ENCODE measurements at regions not wholly inside any gene's neighbourhood (a gene's known extent, or its start where the extent isn't known, plus 50 kb on each side); places are given as distances from the start of the nearest gene placed in this dataset.
"Not testable (repeated sequence)": the region's sequence is repeated elsewhere in the genome, so short reads cannot be mapped to it uniquely, and the experiment has no call there.

DNA sequence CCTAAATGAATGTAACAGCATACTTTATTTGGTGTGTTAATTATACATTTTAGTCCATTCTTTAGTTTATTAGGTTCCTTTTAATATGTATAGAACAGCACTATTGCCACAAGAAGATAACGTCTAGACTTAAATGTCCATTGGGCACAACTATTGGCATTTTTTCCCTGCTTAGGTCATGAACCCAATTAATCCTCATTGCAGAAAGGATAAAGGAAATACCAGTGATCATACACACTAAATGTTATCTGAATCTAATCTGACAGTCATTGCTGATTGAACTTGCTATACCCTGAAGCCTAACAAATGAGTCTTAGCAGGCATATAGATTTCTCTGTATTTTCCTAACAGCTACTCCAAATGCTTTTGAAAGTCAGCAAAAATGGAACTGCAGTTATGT is 2250.0 kb upstream of the AGA start:
- Histone ChIP-seq H3K9ac (ENCODE audit: low read depth, low read length) (no peak overlapping the region), H3K9me3 (ENCODE audit: control insufficient read depth, insufficient read depth, low read length) (no peaks in the 10 kb centered on the region), H3K27me3 (ENCODE audit: control insufficient read depth, insufficient read depth, low read length) (no peaks in the 10 kb centered on the region), H3K4me1 (ENCODE audit: control insufficient read depth, insufficient read depth, low read length) (no peaks in the 10 kb centered on the region), H3K36me3 (ENCODE audit: control insufficient read depth, insufficient read depth, low read length) (no peaks in the 10 kb centered on the region), H3K4me3 (ENCODE audit: low read depth, low read length) (no peak overlapping the region), H3K27ac (ENCODE audit: low read depth, low read length) (no peak overlapping the region)

DNA sequence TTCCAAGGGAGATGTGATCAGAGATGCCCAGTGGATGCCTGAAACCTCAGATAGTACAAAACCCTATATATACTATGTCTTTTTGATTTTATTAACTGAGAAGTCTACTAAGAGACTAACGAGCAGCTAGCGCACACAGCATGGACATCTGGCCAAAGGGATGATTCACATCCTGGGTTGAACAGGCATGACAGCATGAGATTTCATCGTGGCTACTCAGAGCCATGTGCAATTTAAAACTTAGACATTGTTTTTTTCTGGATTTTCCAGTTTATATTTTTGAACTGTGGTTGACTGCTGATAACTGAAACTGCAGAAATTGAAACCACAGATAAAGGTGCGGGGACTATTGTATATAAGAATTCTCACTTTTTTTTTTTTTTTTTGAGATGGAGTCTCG is 2252.9 kb upstream of the AGA start:
- Histone ChIP-seq H3K9ac (ENCODE audit: low read depth, low read length) (no peak overlapping the region), H3K27me3 (ENCODE audit: control insufficient read depth, insufficient read depth, low read length) (no peaks in the 10 kb centered on the region), H3K4me1 (ENCODE audit: control insufficient read depth, insufficient read depth, low read length) (no peaks in the 10 kb centered on the region), H3K4me3 (ENCODE audit: low read depth, low read length) (no peak overlapping the region), H3K27ac (ENCODE audit: low read depth, low read length) (no peak overlapping the region), H3K9me3 (ENCODE audit: control insufficient read depth, insufficient read depth, low read length) (no peaks in the 10 kb centered on the region), H3K36me3 (ENCODE audit: control insufficient read depth, insufficient read depth, low read length) (no peaks in the 10 kb centered on the region)

DNA sequence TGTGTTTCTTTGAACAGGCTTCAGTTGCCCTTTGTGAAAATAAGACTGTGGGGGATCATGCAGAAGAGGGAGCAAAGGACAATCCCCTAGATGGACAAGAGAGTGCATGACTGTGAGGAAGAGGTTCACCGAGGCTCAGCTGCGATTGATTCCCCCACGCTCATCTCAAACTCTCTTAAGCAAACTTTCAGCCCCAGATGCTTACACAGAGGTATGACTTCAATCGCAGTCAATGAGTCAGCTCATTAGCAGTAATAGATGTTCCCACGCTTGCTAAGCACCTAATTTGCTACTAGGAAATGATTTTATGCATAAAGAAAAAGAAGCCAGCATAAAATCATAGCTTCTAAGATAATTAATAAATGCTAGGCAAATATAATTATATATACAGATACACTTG is 2256.1 kb upstream of the AGA start:
- Histone ChIP-seq H3K27me3 (ENCODE audit: control insufficient read depth, insufficient read depth, low read length) (no peaks in the 10 kb centered on the region), H3K4me1 (ENCODE audit: control insufficient read depth, insufficient read depth, low read length) (no peaks in the 10 kb centered on the region), H3K4me3 (ENCODE audit: low read depth, low read length) (no peak overlapping the region), H3K9ac (ENCODE audit: low read depth, low read length) (no peak overlapping the region), H3K36me3 (ENCODE audit: control insufficient read depth, insufficient read depth, low read length) (no peaks in the 10 kb centered on the region), H3K27ac (ENCODE audit: low read depth, low read length) (no peak overlapping the region), H3K9me3 (ENCODE audit: control insufficient read depth, insufficient read depth, low read length) (no peaks in the 10 kb centered on the region)

DNA sequence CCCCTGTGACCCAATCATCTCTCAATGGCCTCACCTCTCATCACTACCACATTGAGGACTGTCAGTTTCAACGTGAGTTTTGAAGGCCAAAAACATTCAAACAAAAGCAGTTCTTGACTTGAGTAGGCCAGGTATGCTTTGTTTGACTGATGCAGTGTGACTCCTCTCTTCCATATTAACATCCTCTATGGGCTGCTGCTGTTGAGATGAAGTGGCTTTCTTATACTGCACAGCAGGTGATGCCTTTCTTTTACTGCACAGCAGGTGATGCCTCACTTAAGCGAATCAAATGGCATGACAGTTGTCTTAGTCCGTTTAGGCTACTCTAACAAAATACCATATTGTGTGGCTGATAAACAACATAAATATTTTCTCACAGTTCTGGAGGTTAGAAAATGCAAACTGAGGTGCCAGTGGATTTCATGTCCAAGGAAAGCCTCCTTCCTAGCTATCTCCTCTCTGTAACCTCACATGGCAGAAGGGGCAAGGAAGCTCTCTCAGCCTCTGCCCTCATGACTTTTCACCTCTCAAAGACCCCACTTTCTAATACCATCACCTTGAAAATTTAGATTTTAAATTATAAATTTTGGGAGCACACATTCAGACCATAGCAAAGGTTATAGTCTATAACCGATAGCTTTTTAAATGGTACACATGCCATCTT is 2267.9 kb upstream of the AGA start:
- peaks cover 6% of the 10 kb centered on the region for H3K4me1 ChIP-seq (ENCODE audit: control insufficient read depth, insufficient read depth, low read length)
- H3K4me3 ChIP-seq (ENCODE audit: low read depth, low read length), result no peak overlapping the region
- no peaks in the 10 kb centered on the region for H3K27me3 ChIP-seq (ENCODE audit: control insufficient read depth, insufficient read depth, low read length)
- no peaks in the 10 kb centered on the region; the same call in 1 of the 2 replicates for H3K9me3 ChIP-seq (ENCODE audit: control insufficient read depth, insufficient read depth, low read length)
- no peaks in the 10 kb centered on the region for H3K36me3 ChIP-seq (ENCODE audit: control insufficient read depth, insufficient read depth, low read length)
- H3K9ac ChIP-seq (ENCODE audit: low read depth, low read length), result no peak overlapping the region
- peak overlapping the region; percentile 69 for H3K27ac ChIP-seq (ENCODE audit: low read depth, low read length)

DNA sequence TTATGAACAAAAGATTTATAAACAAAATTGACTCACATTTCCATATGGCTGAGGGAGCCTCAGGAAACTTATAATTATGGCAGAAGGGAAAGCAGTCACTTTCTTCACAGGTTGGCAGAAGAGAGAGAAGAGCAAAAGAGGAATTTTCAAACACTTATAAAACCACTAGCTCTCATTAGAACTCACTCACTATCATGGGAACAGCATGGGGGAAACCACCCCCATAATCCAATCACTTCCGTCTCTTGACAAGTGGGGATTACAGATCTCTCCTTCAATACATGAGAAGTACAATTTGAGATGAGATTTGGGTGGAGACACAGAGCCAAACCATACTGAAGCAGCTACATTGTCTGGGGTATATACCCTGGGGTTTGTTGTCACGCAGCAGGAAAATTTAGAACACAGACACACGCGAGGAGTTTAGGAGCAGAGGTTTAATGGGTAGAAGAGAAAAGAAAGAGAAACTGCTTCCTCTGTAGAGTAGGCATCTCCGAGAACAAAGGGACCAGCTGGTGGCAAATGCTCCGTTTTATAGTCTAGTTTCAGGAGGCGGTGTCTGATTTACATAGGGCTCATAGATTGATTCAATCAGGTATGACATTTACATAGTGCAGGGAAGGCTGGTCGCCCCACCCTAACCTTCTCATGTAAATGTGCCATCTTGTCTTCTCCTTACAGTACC is 2277.7 kb upstream of the AGA start:
- Histone ChIP-seq H3K27me3 (ENCODE audit: control insufficient read depth, insufficient read depth, low read length) (no peaks in the 10 kb centered on the region), H3K4me1 (ENCODE audit: control insufficient read depth, insufficient read depth, low read length) (no peaks in the 10 kb centered on the region), H3K36me3 (ENCODE audit: control insufficient read depth, insufficient read depth, low read length) (no peaks in the 10 kb centered on the region), H3K27ac (ENCODE audit: low read depth, low read length) (no peak overlapping the region), H3K4me3 (ENCODE audit: low read depth, low read length) (no peak overlapping the region), H3K9ac (ENCODE audit: low read depth, low read length) (no peak overlapping the region), H3K9me3 (ENCODE audit: control insufficient read depth, insufficient read depth, low read length) (no peaks in the 10 kb centered on the region; the same call in 1 of the 2 replicates)

DNA sequence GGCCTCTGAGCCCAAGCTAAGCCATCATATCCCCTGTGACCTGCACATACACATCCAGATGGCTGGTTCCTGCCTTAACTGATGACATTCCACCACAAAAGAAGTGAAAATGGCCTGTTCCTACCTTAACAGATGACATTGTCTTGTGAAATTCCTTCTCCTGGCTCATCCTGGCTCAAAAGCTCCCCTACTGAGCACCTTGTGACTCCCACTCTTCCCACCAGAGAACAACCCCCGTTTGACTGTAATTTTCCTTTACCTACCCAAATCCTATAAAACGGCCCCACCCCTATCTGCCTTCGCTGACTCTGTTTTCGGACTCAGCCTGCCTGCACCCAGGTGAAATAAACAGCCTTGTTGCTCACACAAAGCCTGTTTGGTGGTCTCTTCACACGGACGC is 2284.3 kb upstream of the AGA start:
- not testable (repeated sequence) for H3K27me3 ChIP-seq (ENCODE audit: control insufficient read depth, insufficient read depth, low read length); H3K4me3 ChIP-seq (ENCODE audit: low read depth, low read length); H3K9me3 ChIP-seq (ENCODE audit: control insufficient read depth, insufficient read depth, low read length); H3K27ac ChIP-seq (ENCODE audit: low read depth, low read length); H3K9ac ChIP-seq (ENCODE audit: low read depth, low read length); H3K36me3 ChIP-seq (ENCODE audit: control insufficient read depth, insufficient read depth, low read length); H3K4me1 ChIP-seq (ENCODE audit: control insufficient read depth, insufficient read depth, low read length)

DNA sequence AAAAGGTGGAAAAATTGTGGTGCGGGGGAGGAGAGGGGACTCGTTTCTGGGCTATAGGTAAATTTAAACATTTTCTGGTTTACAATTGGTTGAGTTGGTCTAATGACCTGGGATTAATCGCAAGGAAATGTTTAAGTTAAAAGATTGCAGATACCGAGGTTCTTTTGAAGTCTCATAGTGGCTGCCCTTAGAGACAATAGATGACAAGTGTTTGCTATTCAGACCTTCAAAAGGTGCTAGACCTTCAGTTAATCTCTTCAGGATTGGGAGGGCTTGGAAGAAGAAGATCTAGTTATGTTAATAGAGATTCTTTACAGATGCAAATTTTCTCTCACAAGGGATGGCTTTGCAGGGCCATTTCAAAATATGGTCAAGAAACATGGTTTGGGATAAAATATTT is 2286.1 kb upstream of the AGA start:
- peak overlapping the region; percentile 43 for H3K27ac ChIP-seq (ENCODE audit: low read depth, low read length)

DNA sequence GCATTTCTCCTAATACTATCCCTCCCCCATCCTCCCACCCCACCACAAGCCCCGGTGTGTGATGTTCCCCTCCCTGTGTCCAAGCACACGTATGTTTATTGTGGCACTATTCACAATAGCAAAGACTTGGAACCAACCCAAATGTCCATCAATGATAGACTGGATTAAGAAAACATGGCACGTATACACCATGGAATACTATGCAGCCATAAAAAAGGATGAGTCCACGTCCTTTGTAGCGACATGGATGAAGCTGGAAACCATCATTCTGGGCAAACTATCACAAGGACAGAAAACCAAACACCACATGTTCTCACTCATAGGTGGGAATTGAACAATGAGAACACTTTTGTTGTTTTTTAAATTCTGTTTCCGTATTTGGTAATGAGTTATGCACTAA is 2294.6 kb upstream of the AGA start:
- not testable (repeated sequence) for H3K27ac ChIP-seq (ENCODE audit: low read depth, low read length); H3K9me3 ChIP-seq (ENCODE audit: control insufficient read depth, insufficient read depth, low read length); H3K9ac ChIP-seq (ENCODE audit: low read depth, low read length); H3K27me3 ChIP-seq (ENCODE audit: control insufficient read depth, insufficient read depth, low read length); H3K4me3 ChIP-seq (ENCODE audit: low read depth, low read length); H3K36me3 ChIP-seq (ENCODE audit: control insufficient read depth, insufficient read depth, low read length); H3K4me1 ChIP-seq (ENCODE audit: control insufficient read depth, insufficient read depth, low read length)

More for the DNA sequence above, 2286.1 kb upstream of the AGA start:
- Histone ChIP-seq H3K27me3 (ENCODE audit: control insufficient read depth, insufficient read depth, low read length) (no peaks in the 10 kb centered on the region), H3K36me3 (ENCODE audit: control insufficient read depth, insufficient read depth, low read length) (no peaks in the 10 kb centered on the region), H3K4me1 (ENCODE audit: control insufficient read depth, insufficient read depth, low read length) (no peaks in the 10 kb centered on the region), H3K9me3 (ENCODE audit: control insufficient read depth, insufficient read depth, low read length) (no peaks in the 10 kb centered on the region), H3K4me3 (ENCODE audit: low read depth, low read length) (no peak overlapping the region), H3K9ac (ENCODE audit: low read depth, low read length) (no peak overlapping the region)

DNA sequence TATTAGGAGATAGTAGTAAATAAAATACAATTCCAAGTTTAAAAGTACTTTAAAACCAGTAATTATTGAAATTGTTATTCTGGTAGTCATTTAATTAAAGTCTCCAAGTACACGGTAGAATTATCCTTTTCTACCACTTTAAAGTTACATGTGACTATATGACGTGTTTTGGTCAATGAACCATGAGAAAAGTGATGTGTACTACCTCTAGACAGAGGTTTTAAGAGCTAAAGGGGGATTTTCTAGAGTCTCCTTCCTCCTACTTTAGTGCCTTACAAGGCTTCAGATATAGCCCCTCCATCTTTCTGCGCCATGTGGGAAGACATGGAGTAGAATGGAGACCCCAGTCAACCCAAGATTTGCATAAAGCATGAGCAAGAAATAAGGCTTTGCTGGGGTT is 2296.6 kb upstream of the AGA start:
- Histone ChIP-seq H3K36me3 (ENCODE audit: control insufficient read depth, insufficient read depth, low read length) (no peaks in the 10 kb centered on the region), H3K27me3 (ENCODE audit: control insufficient read depth, insufficient read depth, low read length) (no peaks in the 10 kb centered on the region)

DNA sequence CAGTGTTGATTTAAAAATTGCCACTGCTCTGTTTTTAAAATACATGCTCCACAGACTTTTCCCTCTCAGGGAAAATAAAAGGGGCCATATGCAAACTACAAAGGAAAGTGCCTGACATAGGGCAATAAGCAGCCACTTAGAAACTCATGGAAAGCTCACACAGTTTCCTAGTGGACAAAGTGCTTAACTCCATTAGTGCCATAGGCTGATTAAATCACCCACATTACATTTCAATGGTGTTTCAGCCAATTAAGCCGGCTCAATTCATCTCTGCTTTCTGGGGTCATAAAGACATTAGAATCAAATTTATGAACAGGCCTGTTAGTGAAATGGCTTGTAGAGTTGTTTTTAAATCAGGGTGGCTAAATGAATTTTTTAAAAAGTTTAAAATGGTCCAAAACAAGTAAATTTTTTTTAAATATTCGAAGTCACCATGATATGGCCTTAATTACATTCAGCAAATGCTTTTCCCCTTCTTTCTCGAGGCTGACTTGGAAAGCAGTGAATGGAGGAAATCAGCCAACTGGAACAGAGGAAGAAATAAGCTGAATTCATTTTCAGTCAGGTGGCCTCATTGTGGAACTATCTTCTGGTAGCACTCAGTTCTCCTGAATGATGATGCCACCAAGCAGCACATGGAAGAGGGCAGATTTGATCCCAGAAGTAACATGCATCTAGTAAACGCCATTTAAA is 2305.1 kb upstream of the AGA start:
- H3K4me1 ChIP-seq (ENCODE audit: control insufficient read depth, insufficient read depth, low read length), result no peaks in the 10 kb centered on the region
- H3K9ac ChIP-seq (ENCODE audit: low read depth, low read length), result no peak overlapping the region
- H3K36me3 ChIP-seq (ENCODE audit: control insufficient read depth, insufficient read depth, low read length), result no peaks in the 10 kb centered on the region
- H3K27ac ChIP-seq (ENCODE audit: low read depth, low read length), result no peak overlapping the region
- no peaks in the 10 kb centered on the region for H3K27me3 ChIP-seq (ENCODE audit: control insufficient read depth, insufficient read depth, low read length)
- no peaks in the 10 kb centered on the region for H3K9me3 ChIP-seq (ENCODE audit: control insufficient read depth, insufficient read depth, low read length)
- no peak overlapping the region for H3K4me3 ChIP-seq (ENCODE audit: low read depth, low read length)

More for the DNA sequence above, 2296.6 kb upstream of the AGA start:
- Histone ChIP-seq H3K9me3 (ENCODE audit: control insufficient read depth, insufficient read depth, low read length) (no peaks in the 10 kb centered on the region), H3K4me1 (ENCODE audit: control insufficient read depth, insufficient read depth, low read length) (peaks cover 6% of the 10 kb centered on the region), H3K27ac (ENCODE audit: low read depth, low read length) (no peak overlapping the region), H3K9ac (ENCODE audit: low read depth, low read length) (no peak overlapping the region), H3K4me3 (ENCODE audit: low read depth, low read length) (no peak overlapping the region)

DNA sequence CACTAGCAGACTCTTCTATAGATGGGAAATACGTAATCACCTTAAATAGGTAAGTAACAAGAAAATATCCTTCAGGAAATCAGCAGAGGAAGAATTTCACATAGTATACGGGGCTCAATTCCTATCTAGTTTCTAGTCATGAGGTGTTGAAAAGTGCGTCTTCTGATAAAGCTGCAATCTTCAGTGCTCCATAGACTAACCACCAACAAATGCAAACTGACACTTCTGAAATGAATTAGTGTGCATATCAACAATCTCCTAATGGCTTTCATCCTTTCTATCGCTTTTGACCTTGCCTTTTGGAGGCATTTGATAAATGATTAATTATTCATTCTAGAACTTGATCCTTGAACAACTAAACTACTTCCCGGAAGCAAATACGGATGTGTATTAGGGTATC is 2306.6 kb upstream of the AGA start:
- no peaks in the 10 kb centered on the region for H3K9me3 ChIP-seq (ENCODE audit: control insufficient read depth, insufficient read depth, low read length)
- no peak overlapping the region for H3K4me3 ChIP-seq (ENCODE audit: low read depth, low read length)
- H3K9ac ChIP-seq (ENCODE audit: low read depth, low read length), result no peak overlapping the region
- H3K27ac ChIP-seq (ENCODE audit: low read depth, low read length), result no peak overlapping the region
- no peaks in the 10 kb centered on the region for H3K27me3 ChIP-seq (ENCODE audit: control insufficient read depth, insufficient read depth, low read length)
- H3K36me3 ChIP-seq (ENCODE audit: control insufficient read depth, insufficient read depth, low read length), result no peaks in the 10 kb centered on the region
- no peaks in the 10 kb centered on the region for H3K4me1 ChIP-seq (ENCODE audit: control insufficient read depth, insufficient read depth, low read length)
